Activated CD4-positive, alpha-beta T cell treated with anti-CD3 and anti-CD28 coated beads, Interleukin-2, Interleukin-6, amounts not matched to agents 100 ng/mL and 50 ng/mL, durations not matched to agents 16 hours and 8 hours (primary cell): ENCODE measurements at regions not wholly inside any gene's neighbourhood (a gene's known extent, or its start where the extent isn't known, plus 50 kb on each side); places are given as distances from the start of the nearest gene placed in this dataset.
"Not testable (repeated sequence)": the region's sequence is repeated elsewhere in the genome, so short reads cannot be mapped to it uniquely, and the experiment has no call there.

Source experiments
- DNase-seq: peaks from one replicate; pipeline ENCODE4 v3.0.0-alpha.2; 2020

DNA sequence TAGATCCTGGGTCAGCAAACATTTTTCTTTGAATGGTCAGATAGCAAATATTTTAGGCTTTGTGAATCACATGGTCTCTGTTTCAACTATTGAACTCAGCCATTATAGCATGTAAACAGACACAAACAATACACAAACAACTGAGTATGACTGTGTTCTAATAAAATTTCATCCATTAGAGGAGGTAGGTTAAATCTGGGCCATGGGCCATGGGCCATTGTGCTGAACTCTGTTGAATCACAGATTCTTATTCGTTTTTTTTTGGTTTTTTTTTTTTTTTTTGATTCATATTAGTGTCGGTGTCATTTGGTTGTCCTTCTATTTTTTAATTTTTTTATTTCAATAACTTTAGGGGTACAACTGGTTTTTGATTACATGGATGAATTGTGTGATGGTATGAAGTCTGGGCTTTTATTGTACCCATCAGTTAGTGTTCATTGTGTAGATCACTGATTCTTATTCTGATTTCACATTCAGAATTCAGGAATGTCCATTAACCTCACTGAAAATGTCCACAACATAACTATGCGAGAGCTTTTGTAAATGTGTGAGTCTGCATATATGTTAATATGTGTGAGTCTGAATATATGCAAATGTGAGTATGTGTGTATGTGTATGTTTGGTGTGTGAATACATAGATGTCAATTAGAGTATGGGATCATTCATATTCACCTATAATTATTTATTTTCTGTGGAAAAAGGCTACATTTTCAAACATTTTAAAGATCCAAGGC is 443.7 kb upstream of the GRM3 start:
- DNase-seq: no peak

- no peak for DNase-seq
Observed at GRCh38 chr7:86190351-86190750, 453.4 kb upstream of the GRM3 start.

- DNase-seq: no peak
Observed at GRCh38 chr7:86181474-86181873, 462.2 kb upstream of the GRM3 start.

DNA sequence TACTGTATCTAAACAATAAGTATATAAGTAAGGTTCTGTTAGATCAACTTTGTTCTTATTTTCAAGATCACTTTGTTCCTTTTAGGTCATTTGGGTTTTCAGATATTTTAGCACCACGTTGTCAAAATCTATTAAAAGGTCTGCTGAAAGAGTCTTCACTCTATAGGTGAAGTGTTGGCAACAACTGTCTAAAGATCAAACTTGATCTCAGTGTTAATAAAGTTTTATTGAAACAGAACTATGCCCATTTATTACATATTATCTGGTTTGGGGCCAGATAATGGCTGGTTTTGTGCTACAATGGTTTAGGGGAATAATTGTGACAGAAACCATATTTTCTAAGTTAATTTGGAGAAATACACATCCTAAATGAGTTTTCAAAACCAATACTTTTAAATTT is 478.9 kb upstream of the GRM3 start:
- DNase-seq: no peak

DNA sequence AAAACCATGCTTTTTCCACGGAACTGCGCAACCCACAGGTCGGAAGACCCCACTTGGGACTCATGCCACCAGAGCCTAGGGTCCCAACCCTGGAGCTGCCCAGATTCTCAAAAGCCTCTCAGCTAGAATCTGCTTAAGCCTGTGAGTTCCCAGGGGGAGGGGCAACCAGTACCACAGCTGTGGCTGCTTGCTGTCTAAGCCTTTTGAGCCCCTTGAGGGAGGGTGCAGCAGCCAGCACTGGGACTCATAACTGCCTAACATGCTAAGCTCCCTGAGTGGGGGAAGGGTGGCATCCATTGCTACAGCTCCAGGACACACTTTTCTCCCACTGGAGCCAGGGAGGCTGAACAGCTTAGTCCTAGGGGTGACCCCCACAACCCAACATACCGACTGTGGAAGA is 485.6 kb upstream of the GRM3 start:
- DNase-seq: no peak

DNA sequence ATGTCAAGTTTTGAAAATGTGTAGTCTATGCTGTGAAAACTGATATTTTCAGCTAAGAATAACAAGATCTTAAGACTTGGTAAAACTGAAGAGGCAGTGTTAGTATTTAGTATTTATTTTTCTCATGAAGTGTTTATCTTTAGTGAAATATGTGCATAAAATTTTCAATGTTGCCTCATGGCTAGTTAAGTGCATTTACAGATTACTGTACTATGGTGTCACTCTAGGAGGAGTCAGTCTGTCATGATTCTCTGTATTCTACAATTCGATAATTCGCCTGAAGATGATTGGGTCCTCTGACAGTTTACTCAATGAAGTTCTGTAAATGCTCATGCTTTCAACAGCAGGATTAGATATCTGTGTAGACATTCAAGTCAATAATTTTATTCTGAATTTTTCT is 488.1 kb upstream of the GRM3 start:
- DNase-seq: no peak

GRCh38 chr7:86152926-86153325 is 490.8 kb upstream of the GRM3 start:
- DNase-seq: no peak

GRCh38 chr7:86149024-86149665 is 494.6 kb upstream of the GRM3 start:
- DNase-seq: no peak

DNA sequence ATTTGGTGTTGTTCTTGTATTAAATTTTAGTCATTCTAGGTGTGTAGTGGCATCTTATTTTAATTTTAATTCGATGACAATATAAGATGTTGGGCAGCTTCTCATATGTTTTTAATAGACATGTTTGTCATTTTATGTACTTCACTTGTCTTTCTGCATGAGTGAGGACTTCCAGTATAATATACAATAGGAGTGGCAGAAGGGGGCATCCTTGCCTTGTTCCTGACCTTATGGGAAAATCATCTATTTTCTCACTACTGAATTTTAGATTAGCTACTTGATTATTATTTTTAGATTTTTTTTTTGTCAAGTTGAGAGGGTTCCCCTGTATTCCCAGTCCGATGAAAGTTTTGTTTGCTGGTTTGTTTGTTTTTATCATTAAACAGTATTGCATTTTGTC is 495.2 kb upstream of the GRM3 start:
- no peak for DNase-seq

DNA sequence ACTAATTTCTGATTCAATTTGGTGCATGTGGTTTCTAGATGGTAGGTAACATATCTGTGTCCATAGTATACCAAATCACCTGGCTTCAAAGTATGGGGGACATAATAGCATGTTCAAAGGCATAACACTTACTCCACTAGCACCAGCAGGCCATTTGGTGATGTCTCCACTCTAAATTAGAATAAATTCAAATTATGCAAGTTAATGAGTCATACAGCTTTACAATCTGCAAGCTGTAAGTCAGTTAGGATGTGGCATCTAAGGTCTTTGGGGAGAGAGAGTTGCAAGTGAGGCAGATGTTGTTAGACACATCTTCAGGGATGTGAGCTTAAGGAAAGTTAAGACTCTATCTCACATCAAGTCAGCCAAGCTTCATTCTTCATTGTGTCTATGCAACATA is 506.4 kb upstream of the GRM3 start:
- DNase-seq: no peak

- no peak for DNase-seq
Observed at GRCh38 chr7:86130268-86130667, 513.4 kb upstream of the GRM3 start.

DNA sequence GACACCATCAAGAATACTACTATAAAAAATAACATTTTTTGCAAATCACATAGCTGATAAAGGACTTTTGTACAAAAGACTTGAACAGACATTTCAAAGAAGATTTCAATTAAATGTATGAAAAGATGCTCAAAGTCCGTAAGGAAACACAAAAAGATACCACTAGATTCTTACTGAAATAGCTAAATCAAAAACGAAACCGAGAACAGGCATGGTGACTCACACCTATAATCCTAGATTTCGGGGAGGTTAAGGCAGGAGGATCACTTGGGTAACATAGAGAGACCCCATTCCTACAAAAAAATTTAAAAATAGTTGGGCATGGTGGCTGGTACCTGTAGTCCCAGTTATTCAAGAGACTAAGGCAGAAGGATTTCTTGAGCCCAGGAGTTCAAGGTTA is 520.2 kb upstream of the GRM3 start:
- no peak for DNase-seq

GRCh38 chr7:86094166-86094669 is 549.5 kb upstream of the GRM3 start:
- no peak for DNase-seq

DNA sequence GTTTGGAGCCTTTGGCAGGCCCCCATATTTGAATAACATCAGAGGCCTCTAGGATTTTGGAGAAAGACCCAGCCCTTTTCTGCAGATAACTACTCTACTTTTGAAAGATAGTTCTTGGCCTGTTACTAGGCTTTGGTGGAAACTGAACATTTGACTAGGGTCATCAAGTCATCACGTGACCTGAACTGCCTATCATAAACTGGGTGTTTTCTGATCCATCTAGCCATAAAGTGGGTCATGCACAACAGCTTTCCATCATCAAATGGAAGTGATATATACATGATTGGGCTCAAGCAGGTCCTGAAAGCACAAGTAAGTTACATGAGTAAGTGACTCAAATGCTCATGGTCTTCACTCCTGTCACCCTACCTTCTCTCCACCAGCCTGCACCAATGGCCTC is 552.3 kb upstream of the GRM3 start:
- no peak for DNase-seq

DNA sequence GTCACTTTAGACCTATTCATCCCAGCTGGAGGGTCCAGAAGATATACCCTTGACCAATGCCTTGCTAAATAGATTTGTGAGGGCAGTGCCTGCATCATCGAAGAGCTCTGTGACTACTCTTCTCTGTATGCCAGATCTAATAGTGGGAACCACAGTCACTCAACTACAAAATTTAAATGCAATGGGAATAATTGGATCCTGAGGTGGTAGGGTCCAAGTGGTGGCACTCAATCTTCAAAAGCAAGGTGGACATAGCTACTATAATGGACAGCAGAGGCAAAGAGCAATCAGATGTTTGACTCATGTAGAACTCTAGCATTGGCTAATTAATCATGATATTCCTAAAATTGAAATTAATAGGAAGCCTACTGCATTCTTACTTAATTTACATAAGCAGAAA is 554.3 kb upstream of the GRM3 start:
- no peak for DNase-seq

DNA sequence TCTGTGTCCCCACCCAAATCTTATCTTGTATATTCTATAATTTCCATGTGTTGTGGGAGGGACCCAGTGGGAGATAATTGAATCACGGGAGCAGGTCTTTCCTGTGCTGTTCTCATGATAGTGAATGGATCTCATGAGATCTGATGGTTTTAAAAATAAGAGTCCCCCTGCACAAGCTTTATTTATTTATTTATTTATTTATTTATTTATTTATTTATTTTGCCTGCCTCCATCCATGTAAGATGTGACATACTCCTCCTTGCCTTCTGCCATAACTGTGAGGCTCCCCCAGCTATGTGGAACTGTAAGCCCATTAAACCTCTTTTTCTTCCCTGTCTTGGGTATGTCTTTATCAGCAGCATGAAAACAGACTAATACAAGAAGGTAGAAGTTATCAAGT is 579.1 kb upstream of the GRM3 start:
- not testable (repeated sequence) for DNase-seq

DNA sequence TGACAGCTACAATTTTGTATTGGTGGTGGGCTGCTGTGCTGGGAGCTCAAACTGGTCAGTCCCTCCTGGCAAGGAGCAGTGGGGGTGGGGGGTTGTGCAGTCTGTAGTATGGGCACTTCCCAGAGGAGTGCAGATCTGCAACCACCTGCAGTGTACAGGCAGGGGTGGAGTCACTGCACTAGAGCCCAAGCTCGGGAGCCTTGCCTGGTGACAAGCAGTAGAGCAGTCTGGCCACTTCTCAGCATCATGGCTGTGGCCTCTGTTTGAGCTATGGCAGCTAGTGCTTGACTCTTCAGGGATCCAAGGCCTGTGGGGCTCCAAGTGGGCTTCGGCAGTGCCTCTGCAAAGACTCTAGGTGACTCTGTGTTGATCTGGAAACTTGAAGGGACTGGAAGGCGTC is 585.1 kb upstream of the GRM3 start:
- no peak for DNase-seq

GRCh38 chr7:86050918-86051317 is 592.8 kb upstream of the GRM3 start:
- DNase-seq: no peak

- DNase-seq: no peak
Observed at GRCh38 chr7:86049910-86050309, 593.8 kb upstream of the GRM3 start.

GRCh38 chr7:86045197-86045596 is 598.5 kb upstream of the GRM3 start:
- DNase-seq: not testable (repeated sequence)

GRCh38 chr7:86025807-86026206 is 617.9 kb upstream of the GRM3 start:
- DNase-seq: no peak

DNA sequence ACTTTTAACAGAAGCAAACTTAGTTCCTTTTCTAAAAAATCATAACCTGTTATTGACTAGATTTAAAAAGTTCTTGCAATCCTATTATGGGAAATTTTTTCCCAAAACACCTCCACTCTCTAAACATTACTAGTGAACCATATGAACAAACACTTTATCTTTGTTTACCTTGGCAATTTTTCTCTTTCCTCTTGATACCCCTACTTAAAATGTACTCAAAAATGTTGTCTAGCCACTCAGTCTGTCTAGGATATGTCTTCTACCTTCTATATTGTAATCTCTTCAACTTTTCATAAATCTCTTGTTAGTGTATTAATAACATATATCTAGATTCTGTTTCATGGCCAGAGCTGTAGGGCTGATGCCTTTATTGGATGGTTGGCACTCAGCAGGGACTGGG is 630.0 kb upstream of the GRM3 start:
- no peak for DNase-seq

DNA sequence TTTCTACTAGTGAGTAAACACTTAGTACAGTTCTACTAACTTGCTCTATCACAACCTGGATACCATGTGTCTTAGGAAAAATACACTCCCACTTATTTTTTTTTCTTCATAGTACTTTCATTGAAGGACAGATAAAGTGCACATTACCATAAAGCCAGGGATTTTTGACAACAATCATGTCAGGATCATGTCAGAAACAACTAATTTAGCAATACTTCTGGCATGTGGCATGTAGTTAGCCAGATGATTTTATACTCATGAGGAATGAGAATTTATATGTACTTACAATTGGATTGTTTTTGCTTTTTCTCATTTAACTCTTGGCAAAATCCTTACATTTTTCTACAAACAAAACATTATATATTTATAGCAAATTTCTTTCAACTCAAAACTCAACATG is 630.7 kb upstream of the GRM3 start:
- no peak for DNase-seq

DNA sequence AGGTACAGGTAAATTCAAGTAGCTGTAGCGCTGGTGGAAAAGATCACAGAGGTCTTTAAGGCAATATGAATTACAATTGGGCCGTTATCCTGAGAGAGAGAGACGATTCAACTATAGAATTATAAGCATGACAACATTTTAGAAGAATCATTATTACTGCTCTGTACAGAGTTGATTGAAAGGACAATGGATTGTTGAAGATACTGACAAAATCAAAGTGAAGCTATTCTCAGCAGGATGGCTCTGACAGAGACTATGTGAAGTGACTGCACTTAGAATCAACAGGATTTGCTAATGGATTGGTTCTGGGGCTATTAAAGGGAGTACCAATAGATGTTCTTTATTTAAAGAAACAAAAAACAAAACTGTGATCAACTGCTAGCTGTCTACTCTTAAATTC is 634.8 kb upstream of the GRM3 start:
- DNase-seq: no peak

GRCh38 chr7:86006909-86007308 is 636.8 kb upstream of the GRM3 start:
- no peak for DNase-seq
